ENCODE measurements at regions not wholly inside any gene's neighbourhood (a gene's known extent, or its start where the extent isn't known, plus 50 kb on each side); places are given as distances from the start of the nearest gene placed in this dataset.
"Not testable (repeated sequence)": the region's sequence is repeated elsewhere in the genome, so short reads cannot be mapped to it uniquely, and the experiment has no call there.

DNA sequence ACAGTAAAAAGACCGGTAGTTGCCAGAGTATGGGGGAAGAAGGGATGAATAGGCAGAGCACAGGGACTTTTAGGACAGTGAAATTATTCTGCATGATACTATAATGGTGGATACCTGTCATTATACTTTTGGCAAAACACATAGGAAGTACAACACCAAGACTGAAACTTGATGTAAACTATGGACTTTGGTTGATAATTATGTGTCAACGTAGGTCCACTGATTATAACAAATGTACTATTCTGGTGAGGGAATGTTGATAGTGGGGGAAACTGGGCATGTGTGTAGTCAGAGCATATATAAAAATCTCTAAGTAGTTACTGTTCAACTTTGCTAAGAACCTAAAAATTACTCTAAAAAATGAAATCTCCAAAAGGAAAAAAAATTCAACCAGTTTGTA is 629.7 kb downstream of the CCDC85A start:
- DNase-seq = no peak

DNA sequence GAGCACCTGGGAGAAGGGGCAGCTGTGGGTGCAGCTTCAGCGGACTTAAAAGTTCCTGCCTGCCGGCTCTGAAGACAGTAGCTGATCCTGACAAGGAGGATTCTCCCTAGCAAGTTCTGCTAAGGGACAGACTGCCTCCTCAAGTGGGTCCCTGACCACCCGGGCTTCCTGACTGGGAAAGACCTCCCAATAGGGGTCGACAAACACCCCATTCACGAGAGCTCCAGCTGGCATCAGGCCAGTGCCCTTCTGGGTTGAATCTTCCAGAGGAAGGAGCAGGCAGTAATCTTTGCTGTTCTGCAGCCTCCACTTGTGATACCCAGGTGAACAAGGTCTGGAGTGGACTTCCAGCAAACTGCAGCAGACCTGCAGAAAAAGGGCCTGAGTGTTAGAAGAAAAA is 632.9 kb downstream of the CCDC85A start:
- no peak for DNase-seq

DNA sequence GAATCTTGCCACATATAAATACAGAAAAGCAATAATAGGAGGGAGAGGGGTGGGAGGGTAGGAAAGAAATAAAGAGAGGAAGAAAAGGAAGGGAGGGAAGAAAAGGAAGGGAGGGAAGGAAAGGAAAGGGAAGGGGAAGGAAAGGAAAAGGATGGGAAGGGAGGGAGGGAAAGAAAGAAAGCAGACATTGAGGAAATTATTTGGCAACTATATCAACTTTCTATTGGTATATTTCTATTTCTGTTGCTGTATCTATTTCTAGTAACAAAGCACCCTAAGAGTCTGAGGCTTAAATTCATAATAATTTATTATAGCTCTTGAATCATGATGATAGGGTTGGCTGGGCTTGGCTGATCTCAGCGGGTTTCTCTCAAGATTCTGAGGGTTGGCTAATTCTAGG is 648.0 kb downstream of the CCDC85A start:
- DNase-seq = no peak

DNA sequence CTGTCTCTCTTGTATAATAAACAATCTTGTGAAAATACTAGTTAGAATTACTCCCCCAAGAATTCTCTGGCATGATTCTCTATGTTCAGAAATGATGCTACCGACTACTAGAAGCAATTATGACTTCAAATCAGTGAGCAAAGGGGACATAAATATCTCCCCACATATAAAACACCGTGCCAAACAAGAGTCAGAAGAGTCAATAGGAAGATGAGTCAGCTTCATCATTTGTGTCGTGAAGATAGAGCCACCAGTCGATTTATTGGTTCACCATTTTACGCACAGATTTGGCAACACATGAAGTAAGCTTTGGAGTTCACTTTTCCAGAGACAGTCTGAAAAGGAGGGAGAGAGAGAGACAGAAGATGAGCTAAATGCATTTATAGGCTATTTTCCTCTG is 650.9 kb downstream of the CCDC85A start:
- no peak for DNase-seq

DNA sequence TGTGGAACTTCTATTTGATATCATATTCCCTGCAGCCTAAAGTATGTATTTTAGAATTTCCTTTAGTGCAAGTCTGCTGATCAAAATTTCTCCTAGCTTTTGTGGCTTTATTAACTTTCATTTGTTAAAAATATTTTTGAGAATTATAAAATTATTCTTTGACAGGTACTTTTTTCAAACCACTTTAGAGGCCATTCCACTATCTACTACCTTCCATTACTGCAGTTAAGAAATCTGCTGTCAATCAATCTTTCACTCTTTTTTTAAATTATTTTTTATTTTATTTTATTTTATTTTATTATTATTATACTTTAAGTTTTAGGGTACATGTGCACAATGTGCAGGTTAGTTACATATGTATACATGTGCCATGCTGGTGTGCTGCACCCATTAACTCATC is 656.2 kb downstream of the CCDC85A start:
- DNase-seq = not testable (repeated sequence)

DNA sequence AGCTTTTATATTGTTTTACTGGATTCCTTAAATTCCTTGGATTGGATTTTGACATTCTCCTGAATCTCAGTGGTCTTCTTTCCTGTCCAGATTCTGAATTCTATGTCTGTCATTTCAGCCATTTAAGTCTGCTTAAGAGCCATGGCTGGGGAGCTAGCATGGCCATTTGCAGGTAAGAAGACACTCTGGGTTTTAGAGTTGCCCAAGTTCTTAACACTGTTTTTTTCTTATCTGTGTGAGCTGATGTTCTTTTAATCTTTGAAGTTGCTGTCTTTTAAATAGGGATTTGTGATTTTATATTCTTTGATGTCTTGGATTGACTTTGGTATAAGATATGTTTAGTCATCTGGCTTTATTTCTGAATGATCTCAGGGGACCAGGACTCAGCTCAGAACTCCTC is 677.2 kb downstream of the CCDC85A start:
- DNase-seq = no peak

DNA sequence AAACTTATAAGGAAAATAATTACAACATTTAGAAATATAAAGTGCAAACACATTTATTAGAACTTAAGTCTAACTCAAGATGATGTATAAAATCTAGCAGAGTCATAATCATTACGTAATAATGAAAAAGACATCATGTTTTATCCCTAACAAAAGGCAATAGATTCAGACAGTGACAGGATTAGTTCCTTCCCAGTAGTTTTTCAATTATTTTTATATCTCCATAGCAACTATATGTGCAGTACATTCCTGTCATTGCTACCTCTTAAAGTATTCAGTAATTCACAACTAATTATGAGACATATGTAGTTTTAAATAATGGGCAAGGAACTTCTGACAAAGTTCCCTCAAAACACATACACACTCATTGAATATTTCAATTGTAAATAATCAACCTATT is 687.9 kb downstream of the CCDC85A start:
- DNase-seq = no peak

DNA sequence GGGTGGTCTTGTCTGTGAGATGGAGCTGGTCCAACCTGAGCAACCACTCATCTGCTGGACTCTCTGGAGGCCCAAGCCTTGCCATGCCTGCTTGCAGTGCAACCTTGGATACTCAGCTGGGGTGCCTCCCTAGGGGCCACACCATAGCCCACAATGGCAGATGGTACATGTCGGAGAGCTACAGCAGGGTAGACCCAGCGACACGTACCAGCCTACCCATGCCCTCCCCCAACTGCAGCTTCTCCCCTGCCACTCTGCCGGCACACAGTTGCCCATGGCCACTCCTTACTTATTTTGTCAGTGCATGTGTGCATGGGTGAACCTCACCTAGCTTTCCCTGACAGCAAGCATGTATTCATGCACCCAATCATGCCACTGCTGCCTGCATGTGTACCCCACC is 690.9 kb downstream of the CCDC85A start:
- no peak for DNase-seq

DNA sequence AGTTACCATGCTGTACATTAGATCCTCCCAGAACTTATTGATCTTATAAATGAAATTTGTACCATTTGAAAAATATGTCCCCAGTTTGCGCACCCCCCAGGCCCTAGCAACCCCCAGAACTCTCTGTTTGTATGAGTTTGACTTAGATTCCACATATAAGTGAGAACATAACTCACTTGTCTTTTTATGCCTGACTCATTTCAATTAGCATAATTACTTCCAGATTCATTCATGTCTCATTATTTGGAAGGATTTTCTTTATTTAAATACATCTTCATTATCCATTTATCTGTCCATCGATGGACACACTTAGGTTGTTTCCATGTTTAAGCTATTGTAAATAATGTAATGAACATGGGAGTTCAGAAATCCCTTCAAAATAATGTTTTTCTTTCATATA is 705.9 kb downstream of the CCDC85A start:
- no peak for DNase-seq

DNA sequence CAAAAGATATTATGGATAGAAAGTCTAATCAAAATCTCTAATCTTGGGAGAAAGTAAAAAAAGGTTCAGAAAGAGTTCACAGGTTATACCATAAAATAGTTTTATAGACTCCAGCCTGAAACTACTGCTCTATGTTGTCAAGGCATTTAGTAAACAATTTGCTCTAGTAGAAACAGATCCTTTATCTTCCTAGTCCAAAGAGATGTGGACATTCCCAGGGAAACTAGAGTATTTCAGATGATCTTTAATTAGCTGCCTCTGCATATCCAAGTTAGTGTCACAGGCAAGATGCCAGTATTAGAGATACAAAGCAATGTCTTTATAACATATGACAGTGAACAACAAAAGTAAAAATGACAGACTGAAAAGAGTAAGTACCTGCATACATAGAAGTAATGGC is 708.6 kb downstream of the CCDC85A start:
- DNase-seq = no peak

DNA sequence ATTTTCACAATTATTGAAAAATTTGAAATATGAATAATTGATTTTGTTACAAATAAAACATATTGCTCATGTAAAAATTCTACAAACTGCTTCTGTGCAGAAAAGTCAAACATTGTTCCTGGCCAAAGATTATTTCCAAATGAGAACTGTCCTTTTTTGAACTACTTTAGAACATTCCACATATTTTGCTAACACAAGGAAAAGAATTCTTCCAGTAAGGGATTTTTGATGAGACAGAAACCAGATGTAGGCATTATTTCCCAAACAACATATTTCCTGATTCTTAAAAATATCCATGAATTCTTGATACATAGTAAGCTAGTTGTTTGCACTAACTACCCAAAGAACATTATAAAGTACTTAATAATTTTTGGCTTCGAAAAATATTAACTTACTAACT is 715.2 kb downstream of the CCDC85A start:
- DNase-seq = no peak

DNA sequence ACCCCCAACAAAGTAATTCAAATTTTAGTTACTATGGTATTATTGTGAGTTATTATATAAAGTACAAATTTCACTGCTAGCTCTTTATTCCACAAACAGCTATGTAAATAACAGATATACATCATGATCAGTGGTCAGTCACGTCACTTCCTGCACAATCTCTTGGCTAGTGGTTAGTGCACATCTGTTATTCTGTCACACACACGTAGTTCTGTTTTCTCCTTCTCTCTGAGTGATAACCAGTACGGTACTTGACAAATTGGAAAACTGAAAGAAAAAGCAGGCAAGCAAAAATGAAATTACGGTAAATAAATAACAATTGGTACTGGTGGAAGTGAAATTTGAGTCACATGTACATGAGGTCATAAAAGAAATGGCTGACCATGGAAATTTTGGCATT is 728.7 kb downstream of the CCDC85A start:
- no peak for DNase-seq

DNA sequence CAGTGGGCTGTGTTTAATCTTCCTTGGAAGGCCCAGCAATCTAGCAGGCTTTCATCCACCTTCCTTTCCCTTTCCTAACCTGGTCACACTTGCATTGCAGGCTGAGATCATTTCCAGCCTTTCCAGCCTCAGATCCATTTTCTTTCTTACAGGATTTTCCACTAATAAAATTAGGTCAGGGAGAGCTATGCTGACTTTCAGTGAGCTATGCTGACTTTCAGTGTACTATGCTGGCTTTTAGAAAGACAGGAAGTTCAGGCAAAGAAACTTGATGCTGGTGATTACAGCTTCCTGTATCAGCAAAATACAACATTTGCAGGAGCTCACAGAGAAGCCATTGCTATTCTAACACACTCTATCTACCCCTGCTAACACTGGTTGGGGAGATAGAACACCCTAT is 735.0 kb downstream of the CCDC85A start:
- DNase-seq = no peak

DNA sequence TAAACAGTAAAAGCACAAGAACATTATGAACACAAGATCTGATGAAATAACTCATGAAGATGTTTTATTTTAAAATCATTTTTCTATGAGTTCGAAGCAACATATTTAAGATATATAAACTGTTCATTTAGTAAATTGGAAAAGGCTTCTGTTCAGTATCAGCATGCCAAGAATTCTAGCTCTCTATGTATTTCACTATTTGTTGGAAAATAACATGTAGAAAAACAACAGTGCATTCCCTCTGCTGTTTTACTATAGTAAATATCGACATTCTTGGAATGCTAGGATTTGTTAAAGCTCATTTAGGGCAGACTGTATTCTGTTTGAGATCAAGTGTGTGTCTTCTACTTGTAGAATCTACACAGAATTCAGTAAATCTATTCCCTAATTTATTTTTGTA is 750.2 kb downstream of the CCDC85A start:
- no peak for DNase-seq

DNA sequence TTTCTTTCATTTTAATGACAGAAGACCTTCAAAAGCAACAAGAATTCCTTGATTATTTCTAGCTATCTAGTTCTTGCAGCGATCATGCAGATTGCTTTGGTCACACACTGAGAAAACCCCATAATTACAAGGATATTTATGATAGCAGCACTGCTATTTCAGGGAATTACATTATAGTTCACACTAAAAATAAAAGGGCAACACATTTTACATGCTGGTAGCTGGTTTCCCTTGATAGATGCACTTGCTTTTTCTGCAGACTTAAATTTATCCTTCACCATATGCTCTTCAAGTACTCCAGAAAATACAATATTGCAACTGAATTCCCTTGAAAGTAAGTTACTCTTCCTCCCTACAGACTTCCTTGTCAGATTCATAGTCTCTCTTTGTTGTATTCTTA is 751.1 kb downstream of the CCDC85A start:
- no peak for DNase-seq

DNA sequence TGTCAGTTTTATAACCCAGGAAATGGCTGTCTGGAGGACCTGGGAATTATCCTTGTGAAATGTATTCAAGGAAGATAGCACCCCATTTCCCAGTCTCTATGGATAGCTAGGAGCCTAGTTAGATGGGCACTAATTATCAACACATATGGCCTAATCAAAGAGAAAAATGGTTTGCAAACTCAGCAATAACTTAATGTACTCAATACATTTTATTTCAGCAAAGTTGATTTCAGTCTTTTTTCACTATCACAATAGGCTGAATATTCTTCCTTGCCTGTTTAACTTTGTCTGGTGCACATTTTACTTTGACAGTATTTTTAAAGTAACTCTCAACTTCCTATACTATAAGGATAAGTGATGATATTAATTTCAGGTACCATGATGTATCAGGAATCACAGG is 756.3 kb downstream of the CCDC85A start:
- no peak for DNase-seq

DNA sequence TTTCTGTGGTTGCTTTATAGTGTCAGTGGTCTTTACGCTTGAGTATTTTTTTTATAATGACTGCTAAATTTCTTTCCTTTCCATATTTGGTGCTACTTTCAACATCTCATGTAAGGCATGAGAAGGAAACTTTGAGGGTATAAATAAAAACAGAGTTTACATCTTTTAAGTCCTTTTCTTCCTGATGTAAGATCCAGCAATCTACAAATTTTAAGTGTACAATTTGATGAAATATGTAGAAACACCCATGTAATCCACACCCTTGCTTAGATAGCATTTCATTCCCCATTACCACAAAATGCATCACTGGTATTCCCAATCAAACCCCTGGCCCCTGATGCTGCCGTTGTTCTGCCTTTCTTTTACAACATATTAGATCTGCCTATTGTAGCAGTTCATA is 769.1 kb downstream of the CCDC85A start:
- DNase-seq = no peak

DNA sequence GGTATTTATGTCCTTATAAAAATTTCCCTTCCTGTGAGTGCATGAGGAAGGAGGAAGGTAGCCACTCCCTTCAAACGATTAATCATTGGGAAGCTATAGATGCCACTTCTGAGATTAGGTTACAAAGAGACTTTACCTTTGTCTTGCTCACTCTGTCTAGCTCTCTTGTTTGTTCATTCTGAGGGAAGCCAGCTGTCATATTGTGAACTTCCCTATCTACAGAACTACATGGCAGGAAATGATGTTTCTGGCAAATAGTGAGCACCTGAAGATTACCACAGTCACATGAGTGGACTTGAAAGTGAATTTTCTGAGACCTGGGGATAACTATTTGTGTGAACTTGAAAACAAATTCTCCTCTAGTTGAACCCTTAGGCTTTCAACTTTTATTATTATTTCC is 776.8 kb downstream of the CCDC85A start:
- no peak for DNase-seq

DNA sequence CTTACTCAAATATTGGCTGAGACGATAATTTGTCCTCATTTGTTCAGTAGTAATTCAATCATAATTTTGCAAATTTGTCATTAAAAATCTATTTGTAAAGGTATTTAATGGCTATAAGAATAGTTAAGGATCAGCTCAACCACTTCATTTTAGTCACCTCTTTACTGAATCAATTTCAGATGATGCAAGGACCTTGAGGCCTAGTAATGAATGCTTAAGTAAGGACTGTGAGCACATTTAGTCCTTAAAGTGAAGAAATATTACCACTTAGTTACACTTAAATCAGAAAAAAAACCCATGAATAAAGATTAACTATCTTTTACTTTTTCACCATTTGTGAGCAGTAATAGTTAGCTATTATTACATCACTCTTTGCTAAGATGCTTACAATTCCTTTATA is 778.9 kb downstream of the CCDC85A start:
- DNase-seq = no peak

DNA sequence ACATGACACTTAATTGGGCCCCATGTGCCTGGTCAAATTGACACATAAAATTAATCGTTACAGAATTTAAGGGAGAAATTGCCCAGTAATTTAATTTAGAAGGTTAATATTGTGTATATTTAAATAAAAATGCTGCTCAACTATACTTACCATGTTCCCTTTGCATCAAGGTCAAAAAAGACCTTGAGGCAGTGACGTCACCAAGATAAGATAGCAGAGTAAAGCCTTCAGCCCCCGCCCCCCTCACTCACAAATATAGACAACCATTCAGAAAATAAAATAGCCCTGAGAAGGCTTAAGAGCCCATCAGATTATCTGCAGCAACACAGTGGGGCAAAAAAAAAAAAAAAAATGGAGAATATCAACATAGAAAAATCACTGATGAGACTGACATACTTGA is 785.7 kb downstream of the CCDC85A start:
- no peak for DNase-seq

DNA sequence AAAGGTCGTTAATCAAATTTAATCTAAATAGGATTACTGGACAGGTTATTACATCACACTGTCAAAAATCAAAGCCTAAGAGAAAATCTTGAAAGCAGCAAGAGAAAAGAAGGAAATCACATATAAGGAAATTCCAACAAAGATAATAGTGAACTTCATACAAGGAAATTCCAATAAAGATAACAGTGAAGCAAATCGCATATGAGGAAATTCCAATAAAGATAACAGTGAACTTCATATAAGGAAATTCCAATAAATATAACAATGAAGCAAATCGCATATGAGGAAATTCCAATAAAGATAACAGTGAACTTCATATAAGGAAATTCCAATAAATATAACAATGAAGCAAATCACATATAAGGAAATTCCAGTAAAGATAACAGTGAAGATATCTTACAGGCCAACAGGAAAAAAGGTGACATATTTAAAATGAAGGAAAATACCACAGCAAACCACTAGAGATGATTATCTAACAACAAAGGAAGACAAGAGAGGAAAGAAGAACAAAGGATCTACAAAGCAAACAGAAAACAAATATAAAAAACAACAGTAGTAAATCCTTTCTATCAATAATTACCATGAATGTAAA is 787.7 kb downstream of the CCDC85A start:
- DNase-seq = no peak

DNA sequence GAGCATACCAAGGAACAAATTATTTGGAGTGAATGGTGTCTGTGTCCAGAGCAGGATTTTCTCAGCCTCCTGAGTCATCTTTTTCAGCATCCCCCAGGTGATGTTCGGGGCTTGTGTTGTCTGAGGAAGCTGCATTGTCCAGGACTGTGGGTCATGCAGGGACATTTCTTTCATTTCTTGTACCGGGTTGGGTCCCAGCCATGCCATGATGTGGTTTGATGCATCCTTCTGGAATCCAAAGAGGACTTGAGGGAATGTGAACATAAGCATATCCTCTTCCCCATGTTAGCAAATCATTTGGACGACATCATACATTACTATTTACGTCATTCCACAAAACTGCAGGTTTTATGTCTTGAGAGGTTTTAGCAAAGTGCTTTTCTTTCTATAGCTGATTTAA is 797.8 kb downstream of the CCDC85A start:
- DNase-seq = no peak

DNA sequence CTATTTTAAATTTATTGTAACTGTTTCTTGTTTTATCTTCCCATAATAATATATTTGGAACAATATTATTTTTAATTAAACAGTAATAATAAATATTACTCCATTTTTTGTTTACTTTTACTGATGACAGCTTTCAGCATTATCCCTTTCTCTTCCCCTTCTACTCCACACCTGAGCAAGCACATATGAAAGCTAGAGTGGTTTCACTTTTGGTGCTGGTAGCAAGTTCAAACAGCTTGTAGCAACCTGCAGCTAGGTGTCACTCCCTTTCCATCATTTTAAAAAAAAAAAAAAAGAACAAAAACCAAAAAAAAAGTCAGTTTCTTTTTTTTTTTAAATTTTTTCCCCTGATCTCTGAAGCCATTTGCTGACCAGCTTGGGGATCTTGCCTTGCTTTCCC is 801.8 kb downstream of the CCDC85A start:
- DNase-seq = no peak

DNA sequence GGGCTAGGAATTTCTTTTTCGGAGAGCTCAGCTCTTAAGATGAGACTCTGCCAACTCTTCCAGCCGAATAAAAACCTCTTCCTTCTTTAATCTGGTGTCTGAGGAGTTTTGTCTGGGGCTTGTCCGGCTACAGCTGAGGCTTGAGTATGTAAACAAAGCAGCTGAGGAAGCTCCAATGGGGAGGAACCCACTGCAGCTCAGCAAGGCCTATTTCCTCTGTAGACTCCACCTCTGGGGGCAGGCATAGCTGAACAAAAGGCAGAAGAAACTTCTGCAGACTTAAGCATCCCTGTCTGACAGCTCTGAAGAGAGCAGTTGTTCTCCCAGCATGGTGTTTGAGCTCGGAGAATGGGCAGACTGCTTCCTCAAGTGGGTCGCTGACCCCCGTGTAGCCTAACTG is 838.7 kb downstream of the CCDC85A start:
- no peak for DNase-seq

DNA sequence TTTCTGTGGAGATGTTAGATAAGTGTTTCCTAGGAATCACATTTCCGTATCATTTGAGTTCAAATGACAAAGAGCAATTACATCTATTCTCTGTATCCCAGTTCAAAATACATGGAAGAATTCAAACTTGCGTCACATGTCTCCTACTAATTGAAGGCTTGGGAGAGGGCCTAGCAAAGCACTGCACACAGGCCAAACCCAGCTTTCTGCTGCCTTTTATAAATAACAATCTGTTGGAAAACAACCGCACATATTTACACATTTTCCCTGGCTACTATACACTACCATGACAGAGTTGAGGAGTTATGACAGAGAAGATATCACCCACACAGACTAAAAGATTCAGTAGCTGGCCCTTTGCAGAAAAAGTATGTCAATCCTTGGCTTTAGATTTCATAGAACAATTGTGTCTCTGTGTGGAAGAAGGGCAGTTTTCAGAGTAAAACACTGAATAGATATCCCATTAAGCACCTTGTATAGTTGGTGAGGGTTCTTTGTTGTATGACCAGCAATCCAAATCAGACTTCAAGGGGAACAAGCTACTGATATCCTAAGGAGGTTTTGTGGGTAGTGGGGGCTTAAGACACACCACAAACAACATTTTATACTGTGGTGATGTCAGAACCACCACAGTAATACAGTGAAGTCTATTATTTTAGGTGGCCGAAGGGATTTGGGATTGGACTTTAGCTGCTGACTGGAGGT is 861.3 kb downstream of the CCDC85A start:
- DNase-seq = no peak

Data from NCI-H1105 treated with DMSO at 0.1 percent for 48 hours (cell line).